ENCODE measurements at regions not wholly inside any gene's neighbourhood (a gene's known extent, or its start where the extent isn't known, plus 50 kb on each side); places are given as distances from the start of the nearest gene placed in this dataset.
A peak's percentile ranks its signal among the peaks of the same experiment; 100 is the strongest.

GRCh38 chr6:4287372-4287771, 152.0 kb upstream of the ECI2 start:
- no peak overlapping the region for H4K12ac ChIP-seq (ENCODE audit: low read depth, low read length)
- H3K9ac ChIP-seq (ENCODE audit: low read length), result no peak overlapping the region
- H3K79me1 ChIP-seq (ENCODE audit: low read length), result no peaks in the 10 kb centered on the region
- H3K23ac ChIP-seq (ENCODE audit: low read length), result no peak overlapping the region
- no peak for DNase-seq
- H3K79me2 ChIP-seq (ENCODE audit: control insufficient read depth, insufficient read depth, low read length, poor library complexity), result no peaks in the 10 kb centered on the region
- H3K27me3 ChIP-seq (ENCODE audit: insufficient read depth, low read length), result no peaks in the 10 kb centered on the region
- no peak overlapping the region for H2BK120ac ChIP-seq (ENCODE audit: insufficient read depth, low read length, poor library complexity)
- H3K14ac ChIP-seq (ENCODE audit: low read length), result no peak overlapping the region
- no peak overlapping the region for H4K91ac ChIP-seq (ENCODE audit: low read depth, low read length)
- no CpG with 5 or more reads among the region's 7 CpGs for WGBS (ENCODE audit: extremely low coverage, insufficient coverage, insufficient read length)
- H3K18ac ChIP-seq (ENCODE audit: low read length), result no peak overlapping the region
- H3K4me1 ChIP-seq (ENCODE audit: control insufficient read depth in 1 of 2, insufficient read depth in 2 of 2, low read length in 2 of 2), result peaks cover 5 to 10% of the 10 kb centered on the region in 2 experiments
- no peak overlapping the region for H4K8ac ChIP-seq (ENCODE audit: low read depth, low read length)
- H2BK5ac ChIP-seq (ENCODE audit: low read depth, low read length, poor library complexity), result no peak overlapping the region
- H2AK5ac ChIP-seq (ENCODE audit: low read length), result no peak overlapping the region
- H3K9me3 ChIP-seq (ENCODE audit: insufficient read depth, low read depth, low read length), result no peaks in the 10 kb centered on the region
- no peak overlapping the region for H3K4me2 ChIP-seq (ENCODE audit: low read length)
- H2AFZ ChIP-seq (ENCODE audit: insufficient read depth, low read length, poor library complexity), result no peak overlapping the region
- H3K27ac ChIP-seq (ENCODE audit: low read depth, low read length), result no peak overlapping the region
- H3K36me3 ChIP-seq (ENCODE audit: control insufficient read depth in 1 of 2, insufficient read depth in 2 of 2, low read length in 2 of 2), result no peaks in the 10 kb centered on the region
- no peak overlapping the region for H2BK12ac ChIP-seq (ENCODE audit: low read length)
- H3K4ac ChIP-seq (ENCODE audit: low read depth, low read length), result no peak overlapping the region
- H3K4me3 ChIP-seq (ENCODE audit: low read depth, low read length), result no peak overlapping the region

GRCh38 chr6:4282926-4283325, 147.6 kb upstream of the ECI2 start:
- Histone ChIP-seq H4K91ac (ENCODE audit: low read depth, low read length) (no peak overlapping the region), H4K8ac (ENCODE audit: low read depth, low read length) (no peak overlapping the region), H3K4ac (ENCODE audit: low read depth, low read length) (no peak overlapping the region), H3K79me2 (ENCODE audit: control insufficient read depth, insufficient read depth, low read length, poor library complexity) (no peaks in the 10 kb centered on the region), H2AFZ (ENCODE audit: insufficient read depth, low read length, poor library complexity) (no peak overlapping the region), H3K18ac (ENCODE audit: low read length) (no peak overlapping the region), H3K14ac (ENCODE audit: low read length) (no peak overlapping the region), H2BK12ac (ENCODE audit: low read length) (no peak overlapping the region), H3K4me2 (ENCODE audit: low read length) (no peak overlapping the region), H4K12ac (ENCODE audit: low read depth, low read length) (no peak overlapping the region), H3K9me3 (ENCODE audit: insufficient read depth, low read depth, low read length) (no peaks in the 10 kb centered on the region), H3K4me3 (ENCODE audit: low read depth, low read length) (no peak overlapping the region), H2BK120ac (ENCODE audit: insufficient read depth, low read length, poor library complexity) (no peak overlapping the region), H2AK5ac (ENCODE audit: low read length) (no peak overlapping the region), H3K27me3 (ENCODE audit: insufficient read depth, low read length) (no peaks in the 10 kb centered on the region), H2BK5ac (ENCODE audit: low read depth, low read length, poor library complexity) (no peak overlapping the region), H3K79me1 (ENCODE audit: low read length) (peaks cover 2% of the 10 kb centered on the region), H3K9ac (ENCODE audit: low read length) (no peak overlapping the region), H3K4me1 (ENCODE audit: control insufficient read depth in 1 of 2, insufficient read depth in 2 of 2, low read length in 2 of 2) (peaks cover 10 to 25% of the 10 kb centered on the region in 2 experiments), H3K23ac (ENCODE audit: low read length) (no peak overlapping the region), H3K27ac (ENCODE audit: low read depth, low read length) (no peak overlapping the region), H3K36me3 (ENCODE audit: control insufficient read depth in 1 of 2, insufficient read depth in 2 of 2, low read length in 2 of 2) (no peaks in the 10 kb centered on the region)
- WGBS (ENCODE audit: extremely low coverage, insufficient coverage, insufficient read length), result no CpG with 5 or more reads among the region's 4 CpGs
- no peak for DNase-seq

- Histone ChIP-seq H2AFZ (ENCODE audit: insufficient read depth, low read length, poor library complexity) (no peak overlapping the region), H4K8ac (ENCODE audit: low read depth, low read length) (no peak overlapping the region), H3K36me3 (ENCODE audit: control insufficient read depth in 1 of 2, insufficient read depth in 2 of 2, low read length in 2 of 2) (no peaks in the 10 kb centered on the region), H2AK5ac (ENCODE audit: low read length) (no peak overlapping the region), H3K27ac (ENCODE audit: low read depth, low read length) (no peak overlapping the region), H3K9ac (ENCODE audit: low read length) (no peak overlapping the region), H3K9me3 (ENCODE audit: insufficient read depth, low read depth, low read length) (no peaks in the 10 kb centered on the region), H2BK120ac (ENCODE audit: insufficient read depth, low read length, poor library complexity) (no peak overlapping the region), H3K4ac (ENCODE audit: low read depth, low read length) (no peak overlapping the region), H3K14ac (ENCODE audit: low read length) (no peak overlapping the region), H4K12ac (ENCODE audit: low read depth, low read length) (no peak overlapping the region), H3K27me3 (ENCODE audit: insufficient read depth, low read length) (no peaks in the 10 kb centered on the region), H3K4me1 (ENCODE audit: control insufficient read depth in 1 of 2, insufficient read depth in 2 of 2, low read length in 2 of 2) (peaks cover 10 to 25% of the 10 kb centered on the region in 2 experiments), H3K4me2 (ENCODE audit: low read length) (peak overlapping the region; percentile 46), H2BK5ac (ENCODE audit: low read depth, low read length, poor library complexity) (no peak overlapping the region), H3K23ac (ENCODE audit: low read length) (no peak overlapping the region), H3K79me2 (ENCODE audit: control insufficient read depth, insufficient read depth, low read length, poor library complexity) (no peaks in the 10 kb centered on the region), H3K18ac (ENCODE audit: low read length) (peak overlapping the region; percentile 11), H3K79me1 (ENCODE audit: low read length) (peaks cover 2% of the 10 kb centered on the region), H2BK12ac (ENCODE audit: low read length) (no peak overlapping the region), H4K91ac (ENCODE audit: low read depth, low read length) (no peak overlapping the region), H3K4me3 (ENCODE audit: low read depth, low read length) (no peak overlapping the region)
- peak; percentile 72 to 82 for DNase-seq
- WGBS (ENCODE audit: extremely low coverage, insufficient coverage, insufficient read length), result no CpG with 5 or more reads among the region's 46 CpGs
Measured at GRCh38 chr6:4281341-4282293, 146.2 kb upstream of the ECI2 start.

GRCh38 chr6:4280707-4281106, 145.3 kb upstream of the ECI2 start:
- no peak overlapping the region for H3K14ac ChIP-seq (ENCODE audit: low read length)

More at GRCh38 chr6:4280707-4281106, 145.3 kb upstream of the ECI2 start:
- Histone ChIP-seq H4K91ac (ENCODE audit: low read depth, low read length) (no peak overlapping the region), H3K4me1 (ENCODE audit: control insufficient read depth in 1 of 2, insufficient read depth in 2 of 2, low read length in 2 of 2) (peaks cover 10 to 25% of the 10 kb centered on the region in 2 experiments), H3K36me3 (ENCODE audit: control insufficient read depth in 1 of 2, insufficient read depth in 2 of 2, low read length in 2 of 2) (no peaks in the 10 kb centered on the region), H3K27me3 (ENCODE audit: insufficient read depth, low read length) (no peaks in the 10 kb centered on the region), H3K18ac (ENCODE audit: low read length) (no peak overlapping the region), H3K9ac (ENCODE audit: low read length) (no peak overlapping the region), H2AK5ac (ENCODE audit: low read length) (no peak overlapping the region), H4K8ac (ENCODE audit: low read depth, low read length) (no peak overlapping the region), H2AFZ (ENCODE audit: insufficient read depth, low read length, poor library complexity) (no peak overlapping the region), H4K12ac (ENCODE audit: low read depth, low read length) (no peak overlapping the region), H2BK120ac (ENCODE audit: insufficient read depth, low read length, poor library complexity) (no peak overlapping the region), H3K4me2 (ENCODE audit: low read length) (no peak overlapping the region), H3K9me3 (ENCODE audit: insufficient read depth, low read depth, low read length) (no peaks in the 10 kb centered on the region), H3K79me1 (ENCODE audit: low read length) (peaks cover 2% of the 10 kb centered on the region), H3K4me3 (ENCODE audit: low read depth, low read length) (no peak overlapping the region), H2BK5ac (ENCODE audit: low read depth, low read length, poor library complexity) (no peak overlapping the region), H3K4ac (ENCODE audit: low read depth, low read length) (no peak overlapping the region), H2BK12ac (ENCODE audit: low read length) (no peak overlapping the region), H3K27ac (ENCODE audit: low read depth, low read length) (no peak overlapping the region), H3K79me2 (ENCODE audit: control insufficient read depth, insufficient read depth, low read length, poor library complexity) (no peaks in the 10 kb centered on the region), H3K23ac (ENCODE audit: low read length) (no peak overlapping the region)
- WGBS (ENCODE audit: extremely low coverage, insufficient coverage, insufficient read length), result no CpG with 5 or more reads among the region's 1 CpG
- peak in 1 of 2 donors; percentile 75 for DNase-seq
